ENCODE measurements at regions not wholly inside any gene's neighbourhood (a gene's known extent, or its start where the extent isn't known, plus 50 kb on each side); places are given as distances from the start of the nearest gene placed in this dataset.

DNA sequence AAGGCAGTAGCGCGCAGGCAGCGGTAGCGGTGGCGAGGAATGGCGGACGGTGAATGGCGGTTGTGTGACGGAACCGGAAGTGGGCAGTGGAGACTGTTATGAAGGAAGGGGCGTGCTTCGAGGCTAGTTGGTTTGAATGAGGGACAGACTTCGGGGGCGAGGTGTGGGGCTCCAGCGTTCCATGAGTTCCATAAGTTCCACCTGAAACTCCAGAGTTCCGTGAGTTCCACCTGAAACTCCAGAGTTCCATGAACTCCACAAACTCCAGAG lies 70.2 kb downstream of the FAM47C start:
- no CpG with 5 or more reads among the region's 16 CpGs for WGBS (ENCODE audit: extremely low coverage, insufficient read length, low lambda C conversion rate)
- TF ChIP-seq, protein P1, sequence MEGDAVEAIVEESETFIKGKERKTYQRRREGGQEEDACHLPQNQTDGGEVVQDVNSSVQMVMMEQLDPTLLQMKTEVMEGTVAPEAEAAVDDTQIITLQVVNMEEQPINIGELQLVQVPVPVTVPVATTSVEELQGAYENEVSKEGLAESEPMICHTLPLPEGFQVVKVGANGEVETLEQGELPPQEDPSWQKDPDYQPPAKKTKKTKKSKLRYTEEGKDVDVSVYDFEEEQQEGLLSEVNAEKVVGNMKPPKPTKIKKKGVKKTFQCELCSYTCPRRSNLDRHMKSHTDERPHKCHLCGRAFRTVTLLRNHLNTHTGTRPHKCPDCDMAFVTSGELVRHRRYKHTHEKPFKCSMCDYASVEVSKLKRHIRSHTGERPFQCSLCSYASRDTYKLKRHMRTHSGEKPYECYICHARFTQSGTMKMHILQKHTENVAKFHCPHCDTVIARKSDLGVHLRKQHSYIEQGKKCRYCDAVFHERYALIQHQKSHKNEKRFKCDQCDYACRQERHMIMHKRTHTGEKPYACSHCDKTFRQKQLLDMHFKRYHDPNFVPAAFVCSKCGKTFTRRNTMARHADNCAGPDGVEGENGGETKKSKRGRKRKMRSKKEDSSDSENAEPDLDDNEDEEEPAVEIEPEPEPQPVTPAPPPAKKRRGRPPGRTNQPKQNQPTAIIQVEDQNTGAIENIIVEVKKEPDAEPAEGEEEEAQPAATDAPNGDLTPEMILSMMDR (conservative IDR thresholded peaks at IDR 0.05), result no peak
- no peak overlapping the region for H3T11ph ChIP-seq (ENCODE audit: low read length)
- H2AK5ac ChIP-seq (ENCODE audit: insufficient read length, low read length), result no peak overlapping the region
- H3K23ac ChIP-seq (ENCODE audit: insufficient read length, low read depth, low read length), result no peak overlapping the region
- no peaks in the 10 kb centered on the region for H3K4me1 ChIP-seq (ENCODE audit: insufficient read depth, low read length)
- H3K9ac ChIP-seq (ENCODE audit: extremely low read depth, insufficient read length, low read length), result no peak overlapping the region
- H2BK12ac ChIP-seq (ENCODE audit: insufficient read length, low read depth, low read length), result no peak overlapping the region
- no peak overlapping the region for H3K4me2 ChIP-seq (ENCODE audit: insufficient read depth, insufficient read length, low read length)
- H3K18ac ChIP-seq (ENCODE audit: insufficient read length, low read depth, low read length), result no peak overlapping the region
- H3K4ac ChIP-seq (ENCODE audit: low read depth, low read length), result no peak overlapping the region
- H3K27me3 Mint-ChIP-seq (ENCODE audit: low read depth), result no peaks in the 10 kb centered on the region
- H4K20me1 ChIP-seq (ENCODE audit: control insufficient read depth, insufficient read depth, insufficient read length), result no peaks in the 10 kb centered on the region
- no peak overlapping the region for H3K14ac ChIP-seq (ENCODE audit: insufficient read depth, low read length)
- no peak overlapping the region for H3K4me3 Mint-ChIP-seq
- H3K27ac ChIP-seq (ENCODE audit: insufficient read length, low read depth, low read length), result no peak overlapping the region
- H3K27me3 ChIP-seq (ENCODE audit: insufficient read depth, low read length), result no peaks in the 10 kb centered on the region
- H3K56ac ChIP-seq (ENCODE audit: insufficient read length, low read depth, low read length), result no peak overlapping the region
- H4K5ac ChIP-seq (ENCODE audit: insufficient read length, low read depth, low read length), result no peak overlapping the region
- DNase-seq, result no peak
- no peak overlapping the region for H2BK15ac ChIP-seq (ENCODE audit: low read depth, low read length)
- H3K23me2 ChIP-seq (ENCODE audit: insufficient read length, low read depth, low read length, poor library complexity, severe bottlenecking), result no peaks in the 10 kb centered on the region
- H4K8ac ChIP-seq (replicated peaks; ENCODE audit: insufficient read length, low read depth, low read length), result no peak overlapping the region
- H3K27ac Mint-ChIP-seq, result no peak overlapping the region
- H3K9me3 Mint-ChIP-seq, result peaks cover 48 to 66% of the 10 kb centered on the region in 2 experiments
- no peak overlapping the region for H2BK120ac ChIP-seq (ENCODE audit: low read depth, low read length, poor library complexity, severe bottlenecking)
- no peak overlapping the region for H4K91ac ChIP-seq (ENCODE audit: insufficient read length, low read depth, low read length)
- peaks cover 9% of the 10 kb centered on the region for H3K9me3 ChIP-seq (ENCODE audit: control insufficient read depth, low read depth, low read length)
- H3K4me1 Mint-ChIP-seq, result no peaks in the 10 kb centered on the region
- peaks cover 0 to 5% (median 2%) of the 10 kb centered on the region in 3 experiments; a peak in 4 of 7 replicates for H3K36me3 Mint-ChIP-seq (ENCODE audit: insufficient read depth in 1 of 3, low read depth in 3 of 3)
- no peak overlapping the region for H2AFZ ChIP-seq (ENCODE audit: low read length)
- no peak overlapping the region for H2BK20ac ChIP-seq (ENCODE audit: low read depth, low read length, poor library complexity, severe bottlenecking)
- H3K79me1 ChIP-seq (ENCODE audit: insufficient read depth, low read depth, low read length, poor library complexity, severe bottlenecking), result no peaks in the 10 kb centered on the region
- H3K79me2 ChIP-seq (ENCODE audit: insufficient read depth, low read length), result no peaks in the 10 kb centered on the region
- no peak overlapping the region for H2BK5ac ChIP-seq (ENCODE audit: insufficient read length, low read length)
